ENCODE measurements at regions not wholly inside any gene's neighbourhood (a gene's known extent, or its start where the extent isn't known, plus 50 kb on each side); places are given as distances from the start of the nearest gene placed in this dataset.
"Not testable (repeated sequence)": the region's sequence is repeated elsewhere in the genome, so short reads cannot be mapped to it uniquely, and the experiment has no call there.

- DNase-seq (ENCODE audit: low read depth in 2 of 2): no peak
Observed at GRCh38 chr3:72032441-72033135, 247.6 kb upstream of the PROK2 start.

GRCh38 chr3:72031581-72031980 is 246.6 kb upstream of the PROK2 start:
- no peak for DNase-seq (ENCODE audit: low read depth in 2 of 2)

- not testable (repeated sequence) for DNase-seq (ENCODE audit: low read depth in 2 of 2)
Observed at GRCh38 chr3:72030296-72030695, 245.3 kb upstream of the PROK2 start.

DNA sequence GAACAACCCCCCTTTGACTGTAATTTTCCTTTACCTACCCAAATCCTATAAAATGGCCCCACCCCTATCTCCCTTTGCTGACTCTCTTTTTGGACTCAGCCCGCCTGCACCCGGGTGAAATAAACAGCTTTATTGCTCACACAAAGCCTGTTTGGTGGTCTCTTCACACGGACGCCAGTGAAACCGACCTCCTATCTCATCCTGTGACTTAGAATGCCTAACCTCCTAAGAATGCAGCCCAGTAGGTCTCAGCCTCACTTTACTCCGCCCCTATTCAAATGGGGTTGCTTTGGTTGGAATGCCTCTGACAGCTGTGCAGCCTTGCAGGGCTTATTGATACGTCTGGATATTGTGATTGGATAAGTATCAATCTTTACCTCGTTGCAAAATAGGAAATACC is 243.8 kb upstream of the PROK2 start:
- DNase-seq (ENCODE audit: low read depth in 2 of 2): not testable (repeated sequence)

DNA sequence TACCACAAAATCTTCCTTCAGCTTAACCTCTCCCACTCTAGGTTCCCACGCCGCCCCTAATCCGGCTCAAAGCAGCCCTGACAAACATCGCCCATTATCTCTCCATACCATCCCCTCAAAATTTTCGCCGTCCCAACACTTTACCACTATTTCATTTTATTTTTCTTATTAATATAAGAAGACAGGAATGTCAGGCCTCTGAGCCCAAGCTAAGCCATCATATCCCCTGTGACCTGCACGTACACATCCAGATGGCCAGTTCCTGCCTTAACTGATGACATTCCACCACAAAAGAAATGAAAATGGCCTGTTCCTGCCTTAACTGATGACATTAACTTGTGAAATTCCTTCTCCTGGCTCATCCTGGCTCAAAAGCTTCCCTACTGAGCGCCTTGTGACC is 243.4 kb upstream of the PROK2 start:
- DNase-seq (ENCODE audit: low read depth in 2 of 2): not testable (repeated sequence)

DNA sequence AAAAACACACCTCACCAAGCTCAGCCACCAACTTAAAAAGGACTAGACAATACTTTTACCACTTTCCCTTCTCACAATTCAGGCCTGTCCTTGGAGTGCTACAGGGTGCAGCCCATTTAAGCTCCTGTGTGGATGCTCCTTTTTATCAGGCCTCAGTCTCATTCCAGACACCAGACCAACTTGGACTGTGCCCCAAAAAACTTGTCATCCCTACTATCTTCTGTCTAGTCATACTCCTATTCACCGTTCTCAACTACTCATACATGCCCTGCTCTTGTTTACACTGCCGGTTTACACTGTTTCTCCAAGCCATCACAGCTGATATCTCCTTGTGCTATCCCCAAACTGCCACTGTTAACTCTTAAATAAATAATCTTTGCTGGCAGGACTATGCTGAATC is 242.8 kb upstream of the PROK2 start:
- not testable (repeated sequence) for DNase-seq (ENCODE audit: low read depth in 2 of 2)

GRCh38 chr3:72022027-72022426 is 237.1 kb upstream of the PROK2 start:
- no peak for DNase-seq (ENCODE audit: low read depth in 2 of 2)

GRCh38 chr3:72021531-72021930 is 236.6 kb upstream of the PROK2 start:
- DNase-seq (ENCODE audit: low read depth in 2 of 2): no peak

DNA sequence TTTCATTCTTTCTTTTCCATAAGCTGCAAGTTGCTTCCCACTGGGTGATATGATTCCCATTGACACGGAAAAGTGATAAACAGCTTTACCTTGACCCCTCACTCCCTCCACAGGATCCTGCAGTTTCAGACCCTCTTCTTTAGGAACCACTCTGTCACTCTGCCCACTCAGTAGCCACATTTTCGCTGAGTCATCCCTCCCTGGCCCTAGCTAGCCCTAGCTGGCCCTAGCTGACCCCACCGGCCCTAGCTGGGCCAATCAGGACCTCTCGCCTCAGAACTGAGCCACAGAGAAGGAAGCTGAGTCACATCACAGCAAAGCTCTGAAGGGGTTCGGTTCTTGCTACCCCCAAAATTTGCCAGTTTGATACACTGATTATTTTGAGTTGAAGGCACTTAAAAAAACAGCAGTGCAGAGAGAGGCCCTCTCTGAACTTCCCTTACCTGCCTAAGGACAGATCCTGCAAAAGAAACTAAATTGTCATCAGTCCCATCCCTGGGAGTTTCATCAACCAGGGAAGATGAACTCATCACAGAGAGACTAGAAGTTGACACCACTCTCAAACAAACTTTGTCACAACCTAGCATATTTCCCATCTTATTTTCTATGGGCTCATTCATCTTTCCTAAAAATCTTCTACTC is 233.5 kb upstream of the PROK2 start:
- DNase-seq (ENCODE audit: low read depth in 2 of 2): no peak

DNA sequence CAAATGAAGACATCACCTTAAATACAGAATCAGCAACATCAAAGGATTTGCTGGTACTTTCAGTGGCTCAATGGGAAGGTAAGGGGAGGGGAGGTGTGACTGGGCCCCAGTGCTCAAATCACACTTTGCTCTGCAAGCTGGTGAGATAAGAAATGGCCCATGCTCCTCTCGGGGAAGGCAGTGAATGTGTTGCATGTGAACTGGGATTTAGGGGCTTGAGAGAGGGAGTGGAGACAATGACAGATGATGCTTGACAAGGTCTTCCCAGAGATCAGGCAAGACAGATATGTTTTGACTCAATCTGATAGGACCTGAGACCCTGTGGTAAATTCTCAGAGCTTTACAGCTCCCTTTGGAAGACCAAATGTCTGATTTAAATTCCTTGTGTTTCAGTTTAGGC is 233.0 kb upstream of the PROK2 start:
- no peak for DNase-seq (ENCODE audit: low read depth in 2 of 2)

DNA sequence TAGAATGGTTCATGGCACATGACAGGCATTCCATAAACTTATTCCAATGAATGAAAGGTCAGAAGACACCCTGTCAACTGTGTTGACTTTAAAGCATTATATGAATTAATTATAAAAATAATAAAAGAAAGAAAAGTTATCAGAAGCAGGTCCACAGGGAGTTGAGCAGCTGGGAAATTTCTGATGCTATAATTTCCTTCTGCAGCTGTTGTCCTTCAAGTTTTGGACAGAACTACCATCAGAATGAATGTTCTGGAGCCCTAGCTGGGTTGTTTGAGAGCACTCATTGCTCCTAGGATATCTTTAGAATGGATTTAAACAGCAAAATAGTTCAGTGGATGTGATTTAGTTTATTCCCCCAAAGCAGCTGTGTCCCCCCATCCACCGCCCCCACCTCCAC is 232.4 kb upstream of the PROK2 start:
- DNase-seq (ENCODE audit: low read depth in 2 of 2): no peak

GRCh38 chr3:72015463-72015862 is 230.5 kb upstream of the PROK2 start:
- DNase-seq (ENCODE audit: low read depth in 2 of 2): no peak

GRCh38 chr3:72013084-72013483 is 228.1 kb upstream of the PROK2 start:
- no peak for DNase-seq (ENCODE audit: low read depth in 2 of 2)

GRCh38 chr3:72012363-72012762 is 227.4 kb upstream of the PROK2 start:
- DNase-seq (ENCODE audit: low read depth in 2 of 2): no peak

- no peak for DNase-seq (ENCODE audit: low read depth in 2 of 2)
Observed at GRCh38 chr3:72011485-72011884, 226.5 kb upstream of the PROK2 start.

- no peak for DNase-seq (ENCODE audit: low read depth in 2 of 2)
Observed at GRCh38 chr3:72009851-72010443, 225.0 kb upstream of the PROK2 start.

- DNase-seq (ENCODE audit: low read depth in 2 of 2): no peak
Observed at GRCh38 chr3:72008226-72008996, 223.5 kb upstream of the PROK2 start.

- no peak for DNase-seq (ENCODE audit: low read depth in 2 of 2)
Observed at GRCh38 chr3:72006631-72007556, 221.9 kb upstream of the PROK2 start.

DNA sequence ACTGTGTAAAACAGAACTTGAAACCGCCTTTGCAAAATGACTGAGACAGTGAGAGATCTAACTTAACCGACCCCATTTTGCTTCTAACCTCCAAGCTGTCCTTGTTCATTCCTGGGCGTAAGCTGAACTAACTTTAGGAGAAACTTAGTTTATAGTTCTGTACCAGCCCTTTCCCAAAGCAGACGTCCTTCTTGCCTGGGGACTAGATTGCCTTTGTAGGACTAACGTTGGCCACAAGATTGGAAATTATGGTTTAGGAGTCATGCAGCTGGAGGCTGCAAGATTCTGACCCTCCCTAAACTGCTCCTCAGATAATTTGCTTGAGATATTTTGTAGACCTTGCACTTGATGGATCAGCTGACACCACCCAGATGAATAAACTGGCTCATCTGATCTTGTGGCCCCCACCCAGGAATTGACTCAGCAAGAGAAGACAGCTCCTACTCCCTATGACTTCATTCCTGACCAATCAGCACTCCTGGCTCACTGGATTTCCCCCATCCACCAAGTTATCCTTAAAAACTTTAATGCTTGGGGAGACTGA is 219.9 kb upstream of the PROK2 start:
- DNase-seq (ENCODE audit: low read depth in 2 of 2): no peak

DNA sequence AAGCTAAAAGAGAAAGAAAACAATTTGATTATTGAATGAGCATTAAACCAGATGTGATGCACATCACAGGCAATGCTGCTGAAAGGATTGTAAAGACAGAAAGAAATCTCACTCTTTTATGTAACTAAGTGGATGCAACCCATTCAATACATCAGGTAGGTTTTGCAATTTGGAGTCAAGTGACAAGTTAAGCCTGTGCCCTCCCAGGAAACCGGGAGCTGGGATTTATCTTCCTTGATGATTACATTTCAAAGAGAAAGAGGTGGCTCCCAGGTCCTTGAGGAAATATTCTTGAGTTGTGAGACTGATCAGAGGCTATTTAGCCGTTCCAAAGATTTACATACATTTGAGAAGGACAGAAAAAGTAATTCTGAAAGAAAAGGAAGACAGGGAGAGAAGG is 219.0 kb upstream of the PROK2 start:
- no peak for DNase-seq (ENCODE audit: low read depth in 2 of 2)

- DNase-seq (ENCODE audit: low read depth in 2 of 2): no peak
Observed at GRCh38 chr3:72001758-72002157, 216.8 kb upstream of the PROK2 start.
